Embryonic facial prominence (tissue), 1 donor: ENCODE measurements at regions not wholly inside any gene's neighbourhood (a gene's known extent, or its start where the extent isn't known, plus 50 kb on each side); places are given as distances from the start of the nearest gene placed in this dataset.
"Not testable (repeated sequence)": the region's sequence is repeated elsewhere in the genome, so short reads cannot be mapped to it uniquely, and the experiment has no call there.

ENCODE experiments used
- DNase-seq: peaks from one replicate; pipeline ENCODE4 v3.0.0-alpha.2; 2016; ENCODE audit errors: extremely low spot score

- no peak for DNase-seq
Measured at GRCh38 chr4:151459375-151459774, 50.4 kb downstream of the FHIP1A start.

DNA sequence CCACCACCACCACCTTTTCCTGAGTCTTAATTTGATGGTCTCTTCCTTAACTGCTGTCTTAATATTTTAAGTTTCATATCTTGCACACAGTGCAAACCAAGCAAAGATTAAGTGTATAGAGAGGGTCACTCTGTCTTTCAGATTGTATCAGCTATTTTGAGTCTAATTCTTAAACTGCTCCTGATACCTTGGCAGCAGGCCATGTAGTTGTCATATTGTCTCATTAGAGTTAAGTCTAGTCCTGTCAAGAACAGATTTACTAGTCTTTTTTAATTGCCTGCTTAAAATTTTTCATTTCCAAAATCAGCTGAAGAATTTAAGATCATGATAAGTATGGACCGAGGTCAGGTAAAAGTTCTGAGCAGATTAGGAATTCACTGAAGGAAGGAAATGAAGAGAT lies 51.5 kb downstream of the FHIP1A start:
- DNase-seq, result no peak

DNA sequence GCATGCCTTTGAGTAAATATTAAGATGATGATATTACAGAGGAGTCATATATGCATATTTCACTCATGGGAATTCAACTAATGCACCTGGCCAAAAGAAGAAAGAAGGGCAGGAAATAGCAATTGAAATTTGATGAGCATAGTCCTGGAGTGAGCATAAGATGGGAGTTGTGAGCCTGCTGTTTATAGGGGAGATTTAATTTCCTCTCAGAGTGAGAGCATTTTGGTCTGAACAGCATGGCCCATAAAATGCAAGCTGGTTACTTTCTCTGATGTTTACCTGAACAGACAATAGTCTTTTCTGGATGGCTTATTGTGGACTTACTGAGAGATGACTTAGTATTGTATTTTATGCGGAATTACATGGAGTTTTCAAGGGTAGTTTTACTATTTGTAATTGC lies 53.6 kb downstream of the FHIP1A start:
- no peak for DNase-seq

- no peak for DNase-seq
Measured at GRCh38 chr4:151468715-151469696, 60.0 kb downstream of the FHIP1A start.

GRCh38 chr4:151469970-151470369 lies 61.0 kb downstream of the FHIP1A start:
- no peak for DNase-seq

- DNase-seq, result no peak
Measured at GRCh38 chr4:151471728-151472127, 62.8 kb downstream of the FHIP1A start.

DNA sequence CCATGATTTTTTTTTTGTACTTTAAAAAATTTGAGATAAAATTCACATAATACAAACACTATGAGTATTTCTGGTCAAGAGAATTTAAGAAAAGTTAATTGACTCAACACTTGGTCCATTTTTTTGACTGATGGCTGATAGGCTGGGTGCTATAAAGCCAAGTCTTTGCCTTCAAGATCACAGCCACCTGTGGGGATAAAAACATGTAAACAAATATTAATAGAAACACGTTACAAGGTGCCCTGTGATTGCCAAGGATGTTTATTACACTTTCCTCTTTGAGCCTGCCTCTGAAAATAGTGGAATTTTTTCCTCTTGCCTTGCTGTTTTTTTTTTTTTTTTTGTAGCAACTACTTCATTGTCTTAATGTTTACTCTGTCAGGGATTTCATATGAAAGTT lies 63.3 kb downstream of the FHIP1A start:
- no peak for DNase-seq

- DNase-seq, result no peak
Measured at GRCh38 chr4:151472711-151473110, 63.7 kb downstream of the FHIP1A start.

- no peak for DNase-seq
Measured at GRCh38 chr4:151473521-151474097, 64.6 kb downstream of the FHIP1A start.

DNA sequence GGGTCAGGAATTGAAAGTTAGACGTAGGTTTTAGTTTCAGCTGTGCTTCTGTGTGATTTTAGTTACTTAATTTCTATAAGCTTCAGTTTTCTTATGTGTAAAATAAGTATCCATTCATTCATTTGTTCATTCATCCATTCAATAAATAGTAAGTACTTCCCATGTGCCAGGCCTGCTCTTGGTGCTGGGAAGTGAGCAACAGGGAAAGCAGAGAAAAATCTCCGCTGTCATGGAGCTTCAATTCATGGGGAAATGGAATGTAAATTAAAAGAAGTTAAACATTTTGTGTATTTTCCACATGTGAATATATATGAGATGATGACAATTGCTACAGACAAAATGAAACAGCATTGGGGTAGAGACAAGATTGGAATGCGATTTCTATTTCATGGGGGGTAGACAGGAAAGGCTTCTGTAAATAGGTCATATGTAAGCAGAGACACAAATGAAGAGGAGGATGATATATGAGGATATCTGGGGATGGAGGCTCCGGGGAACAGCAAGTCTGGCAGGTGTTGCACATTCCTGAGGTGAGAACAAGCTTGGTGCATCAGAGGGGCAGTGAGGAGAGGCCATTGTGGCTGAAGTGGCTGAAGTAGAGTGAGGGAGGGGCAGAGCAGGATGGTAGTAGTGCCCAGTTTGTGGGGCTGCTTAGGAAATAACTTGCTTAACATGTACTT lies 66.2 kb downstream of the FHIP1A start:
- no peak for DNase-seq

- DNase-seq, result no peak
Measured at GRCh38 chr4:151481813-151482212, 72.8 kb downstream of the FHIP1A start.

GRCh38 chr4:151484396-151485102 lies 75.6 kb downstream of the FHIP1A start:
- no peak for DNase-seq

GRCh38 chr4:151485541-151486131 lies 76.7 kb downstream of the FHIP1A start:
- DNase-seq, result no peak

GRCh38 chr4:151486168-151486567 lies 77.2 kb downstream of the FHIP1A start:
- no peak for DNase-seq

DNA sequence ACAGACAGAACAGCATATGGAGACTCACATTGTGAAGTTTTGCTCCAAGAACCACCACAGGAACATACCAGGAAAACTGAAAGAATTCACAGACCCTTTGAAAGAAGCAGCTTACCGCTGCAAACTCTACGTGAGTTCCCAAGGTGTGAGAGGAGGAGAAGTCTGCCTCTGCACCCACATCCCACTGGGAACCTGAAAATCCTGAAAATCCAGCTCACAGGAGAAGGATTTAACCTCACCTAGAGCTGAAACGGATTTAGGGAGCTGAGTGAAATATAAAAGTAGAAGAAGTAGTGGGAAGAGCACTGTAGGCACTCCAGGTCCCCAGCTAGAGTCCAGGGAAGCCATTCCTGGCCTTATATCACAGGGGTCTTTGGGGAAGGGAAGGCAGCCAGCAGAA lies 80.0 kb downstream of the FHIP1A start:
- DNase-seq, result no peak

DNA sequence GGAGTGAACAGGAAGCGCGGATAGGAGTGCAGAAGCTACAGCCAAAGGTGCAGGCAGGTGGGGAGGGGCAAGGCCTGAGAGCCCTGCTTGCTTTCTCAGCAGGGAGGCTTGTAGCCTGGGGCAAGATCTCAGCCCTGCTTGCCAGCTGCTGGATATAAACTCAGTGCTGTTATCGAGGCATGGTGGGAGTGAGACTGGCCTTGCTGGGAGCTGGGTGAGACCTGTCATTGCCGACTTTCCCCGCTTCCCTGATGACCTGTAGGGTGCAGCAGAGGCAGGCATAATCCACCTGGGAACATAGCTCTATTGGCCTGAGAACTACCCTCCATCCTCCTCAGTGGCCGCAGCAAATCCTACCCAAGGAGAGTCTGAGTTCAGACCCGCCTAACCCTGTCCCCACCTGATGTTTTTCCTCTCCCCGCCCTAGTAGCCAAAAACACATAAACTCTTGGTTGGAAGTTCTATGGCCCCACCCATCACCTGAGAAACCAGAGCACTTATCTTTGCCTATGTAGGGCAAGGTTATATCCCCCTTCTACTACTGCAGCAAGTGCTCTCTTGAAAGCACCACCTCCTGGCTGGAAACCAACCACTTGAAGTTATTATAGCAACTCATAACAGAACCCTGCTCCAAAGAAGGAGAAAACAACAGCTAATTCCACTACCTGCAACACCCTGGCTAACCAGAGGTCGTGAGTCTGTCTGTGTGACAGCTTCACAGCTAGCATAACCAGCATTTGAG lies 80.7 kb downstream of the FHIP1A start:
- no peak for DNase-seq

- not testable (repeated sequence) for DNase-seq
Measured at GRCh38 chr4:151495612-151496011, 86.6 kb downstream of the FHIP1A start.

DNA sequence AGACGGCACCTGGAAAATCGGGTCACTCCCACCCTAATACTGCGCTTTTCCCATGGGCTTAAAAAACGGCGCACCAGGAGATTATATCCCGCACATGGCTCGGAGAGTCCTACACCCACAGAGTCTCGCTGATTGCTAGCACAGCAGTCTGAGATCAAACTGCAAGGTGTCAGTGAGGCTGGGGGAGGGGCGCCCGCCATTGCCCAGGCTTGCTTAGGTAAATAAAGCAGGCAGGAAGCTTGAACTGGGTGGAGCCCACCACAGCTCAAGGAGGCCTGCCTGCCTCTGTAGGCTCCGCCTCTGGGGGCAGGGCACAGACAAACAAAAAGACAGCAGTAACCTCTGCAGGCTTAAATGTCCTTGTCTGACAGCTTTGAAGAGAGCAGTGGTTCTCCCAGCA lies 102.6 kb downstream of the FHIP1A start:
- DNase-seq, result not testable (repeated sequence)

- no peak for DNase-seq
Measured at GRCh38 chr4:151517896-151518295, 108.9 kb downstream of the FHIP1A start.

DNA sequence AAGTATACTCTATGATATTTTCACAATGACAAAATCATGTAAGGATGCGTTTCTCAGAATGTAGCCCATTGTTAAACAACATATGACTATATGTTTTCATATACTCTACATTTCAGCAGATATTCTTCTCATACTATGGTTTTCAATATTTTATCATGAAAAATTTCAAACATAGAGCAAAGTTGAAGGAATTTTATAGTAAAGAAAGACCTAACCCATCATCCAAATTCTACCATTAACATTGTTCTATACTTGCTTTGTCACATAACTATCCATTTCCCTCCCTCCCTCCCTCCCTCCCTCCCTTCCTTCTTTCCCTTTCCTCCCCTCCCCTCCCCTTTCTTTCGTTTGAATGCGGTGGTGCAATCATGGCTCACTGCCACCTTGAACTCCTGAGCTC lies 109.4 kb downstream of the FHIP1A start:
- DNase-seq, result no peak
